Osteoblast (primary cell): ENCODE measurements at regions not wholly inside any gene's neighbourhood (a gene's known extent, or its start where the extent isn't known, plus 50 kb on each side); places are given as distances from the start of the nearest gene placed in this dataset.

Experiments used
- DNase-seq: peaks from one replicate; pipeline ENCODE4 v3.0.0; 2011; ENCODE audit warnings: low spot score, mixed read lengths; ENCODE audit not compliant: insufficient read length; ENCODE audit errors: missing footprints
- H2AFZ ChIP-seq: 2 replicates; pipeline ENCODE4 v1.6.0; 2011; ENCODE audit warnings: mild to moderate bottlenecking, low read length
- H3K27ac ChIP-seq: 2 replicates; pipeline ENCODE4 v1.5.1; 2011; ENCODE audit warnings: mild to moderate bottlenecking, low read depth, low read length, moderate library complexity
- H3K27me3 ChIP-seq: 2 replicates; pipeline ENCODE4 v1.6.0; 2012; ENCODE audit warnings: mild to moderate bottlenecking, control low read depth, inconsistent platforms, low read length, moderate library complexity; ENCODE audit not compliant: insufficient read depth
- H3K36me3 ChIP-seq: 2 replicates; pipeline ENCODE4 v1.5.1; 2011; ENCODE audit warnings: mild to moderate bottlenecking, low read length, control low read depth, moderate library complexity; ENCODE audit not compliant: insufficient read depth
- H3K4me1 ChIP-seq: 2 replicates; pipeline ENCODE4 v1.5.1; 2011; ENCODE audit warnings: mild to moderate bottlenecking, low read length, control low read depth, moderate library complexity; ENCODE audit not compliant: insufficient read depth
- H3K4me2 ChIP-seq: 2 replicates; pipeline ENCODE4 v1.6.0; 2011; ENCODE audit warnings: mild to moderate bottlenecking, low read length; ENCODE audit not compliant: insufficient read depth
- H3K4me3 ChIP-seq: fragments of 200-600 bp; sonication (generic); 3 replicates; pipeline ENCODE4 v1.5.1; 2012; ENCODE audit warnings: mild to moderate bottlenecking, low read length, inconsistent platforms; ENCODE audit not compliant: insufficient read depth
- H3K79me2 ChIP-seq: 2 replicates; pipeline ENCODE4 v1.6.0; 2012; ENCODE audit warnings: mild to moderate bottlenecking, low read length, control low read depth, inconsistent platforms; ENCODE audit not compliant: insufficient read depth
- H3K9me3 ChIP-seq: 2 replicates; pipeline ENCODE4 v1.5.1; 2011; ENCODE audit warnings: low read depth, low read length, control low read depth
- H4K20me1 ChIP-seq: 2 replicates; pipeline ENCODE4 v1.6.0; 2012; ENCODE audit warnings: mild to moderate bottlenecking, low read length, control low read depth; ENCODE audit not compliant: insufficient read depth
- CTCF ChIP-seq: IDR thresholded peaks from 2 replicates; pipeline ENCODE4 v1.5.1; 2011; ENCODE audit warnings: mild to moderate bottlenecking, low read depth, low read length, moderate library complexity; ENCODE audit errors: extremely low read depth

- no peak for TF ChIP-seq CTCF
- Histone ChIP-seq H3K27ac (no peak overlapping the region), H4K20me1 (no peaks in the 10 kb centered on the region), H3K36me3 (no peaks in the 10 kb centered on the region), H3K9me3 (no peaks in the 10 kb centered on the region), H3K4me3 (no peak overlapping the region), H2AFZ (no peak overlapping the region), H3K4me2 (no peak overlapping the region), H3K27me3 (peaks cover 20% of the 10 kb centered on the region), H3K79me2 (no peaks in the 10 kb centered on the region), H3K4me1 (no peaks in the 10 kb centered on the region)
- peak; percentile 58 for DNase-seq
Observed at GRCh38 chrX:44088510-44089144, 115.4 kb upstream of the NDP start.

- Histone ChIP-seq H3K27ac (no peak overlapping the region), H3K27me3 (peaks cover 28% of the 10 kb centered on the region), H3K4me2 (no peak overlapping the region), H3K9me3 (no peaks in the 10 kb centered on the region), H3K4me3 (no peak overlapping the region), H3K36me3 (no peaks in the 10 kb centered on the region), H3K4me1 (no peaks in the 10 kb centered on the region), H3K79me2 (no peaks in the 10 kb centered on the region), H4K20me1 (no peaks in the 10 kb centered on the region), H2AFZ (no peak overlapping the region)
- no peak for TF ChIP-seq CTCF
- peak; percentile 11 for DNase-seq
Observed at GRCh38 chrX:44085209-44085608, 112.0 kb upstream of the NDP start.

- H3K4me2 ChIP-seq = no peak overlapping the region
- no peaks in the 10 kb centered on the region for H3K9me3 ChIP-seq
- TF ChIP-seq CTCF = no peak
- H3K36me3 ChIP-seq = no peaks in the 10 kb centered on the region
- DNase-seq = no peak
- H4K20me1 ChIP-seq = no peaks in the 10 kb centered on the region
- peaks cover 24% of the 10 kb centered on the region for H3K27me3 ChIP-seq
- no peak overlapping the region for H3K27ac ChIP-seq
- no peak overlapping the region for H3K4me3 ChIP-seq
- no peaks in the 10 kb centered on the region for H3K4me1 ChIP-seq
- H2AFZ ChIP-seq = no peak overlapping the region
- no peaks in the 10 kb centered on the region for H3K79me2 ChIP-seq
Observed at GRCh38 chrX:44082829-44083228, 109.6 kb upstream of the NDP start.

- Histone ChIP-seq H3K27me3 (peaks cover 24% of the 10 kb centered on the region), H4K20me1 (no peaks in the 10 kb centered on the region), H3K36me3 (no peaks in the 10 kb centered on the region), H3K79me2 (no peaks in the 10 kb centered on the region), H3K4me1 (no peaks in the 10 kb centered on the region), H2AFZ (no peak overlapping the region), H3K4me3 (no peak overlapping the region), H3K9me3 (no peaks in the 10 kb centered on the region), H3K4me2 (no peak overlapping the region), H3K27ac (no peak overlapping the region)
- TF ChIP-seq CTCF = no peak
- no peak for DNase-seq
Observed at GRCh38 chrX:44080083-44080482, 106.9 kb upstream of the NDP start.
